Gastroesophageal sphincter (tissue), 4 donors: ENCODE measurements at regions not wholly inside any gene's neighbourhood (a gene's known extent, or its start where the extent isn't known, plus 50 kb on each side); places are given as distances from the start of the nearest gene placed in this dataset.

Experiments
- ATAC-seq: fragments of 150-250 bp; one replicate; pipeline ENCODE4 v1.9.1; 2016; ENCODE audit warnings: mild to moderate bottlenecking, moderate library complexity
- H3K27ac ChIP-seq, 4 donors: fragments of 200-600 bp; sonication (generic) in 3 of 4; 1 replicate in 3 of 4; 2 replicates in 1 of 4; pipeline ENCODE4 v1.5.1; 2016 to 2019
- H3K27me3 ChIP-seq: fragments of 200-600 bp; sonication (generic); one replicate; pipeline ENCODE4 v1.5.1; 2019
- H3K36me3 ChIP-seq, 2 donors: fragments of 200-600 bp; sonication (generic); one replicate each; pipeline ENCODE4 v1.5.1; 2019; ENCODE audit warnings: control low read depth in 1 of 2
- H3K4me1 ChIP-seq, 3 donors: fragments of 200-600 bp; sonication (generic); 1 replicate in 2 of 3; 2 replicates in 1 of 3; pipeline ENCODE4 v1.5.1; 2016 to 2019; ENCODE audit warnings: control low read depth in 2 of 3
- H3K4me3 ChIP-seq, 2 donors: fragments of 200-600 bp; sonication (generic); one replicate each; pipeline ENCODE4 v1.5.1; 2019; ENCODE audit warnings: mild to moderate bottlenecking in 1 of 2, moderate library complexity in 1 of 2
- H3K9me3 ChIP-seq, 3 donors: fragments of 200-600 bp; sonication (generic); one replicate each; pipeline ENCODE4 v1.5.1; 2017 to 2019; ENCODE audit warnings: control low read depth in 2 of 3
- EP300 ChIP-seq: sonication (generic); formaldehyde crosslinking; IDR thresholded peaks from one replicate; pipeline ENCODE4 v1.6.1; 2017; ENCODE audit warnings: antibody characterized with exemption, mild to moderate bottlenecking
- POLR2A ChIP-seq, 2 donors: fragments of 450-650 bp; IDR thresholded peaks; one replicate each; pipeline ENCODE4 v1.6.1; 2017; ENCODE audit warnings: antibody characterized with exemption in 2 of 2, mild to moderate bottlenecking in 2 of 2, moderate library complexity in 1 of 2
- POLR2AphosphoS5 ChIP-seq: sonication (generic); formaldehyde crosslinking; IDR thresholded peaks from one replicate; pipeline ENCODE4 v1.6.1; 2017; ENCODE audit warnings: antibody characterized with exemption
- WGBS, 2 donors: methylation state at CpG; one replicate each; pipeline ENCODE4 v1.1.5; 2018; ENCODE audit warnings: low coverage in 1 of 2; 5-methylcytosine and 5-hydroxymethylcytosine counted together
- TF ChIP-seq, protein P1 (sequence below), 4 experiments: fragments of 200-600 bp in 2 of 4; fragments of 450-650 bp in 2 of 4; sonication (generic) in 1 of 4; IDR thresholded peaks; one replicate each; pipeline ENCODE4 v1.5.1; 2017 to 2019; ENCODE audit warnings: antibody characterized with exemption in 4 of 4, mild to moderate bottlenecking in 2 of 4, moderate library complexity in 2 of 4

DNA sequence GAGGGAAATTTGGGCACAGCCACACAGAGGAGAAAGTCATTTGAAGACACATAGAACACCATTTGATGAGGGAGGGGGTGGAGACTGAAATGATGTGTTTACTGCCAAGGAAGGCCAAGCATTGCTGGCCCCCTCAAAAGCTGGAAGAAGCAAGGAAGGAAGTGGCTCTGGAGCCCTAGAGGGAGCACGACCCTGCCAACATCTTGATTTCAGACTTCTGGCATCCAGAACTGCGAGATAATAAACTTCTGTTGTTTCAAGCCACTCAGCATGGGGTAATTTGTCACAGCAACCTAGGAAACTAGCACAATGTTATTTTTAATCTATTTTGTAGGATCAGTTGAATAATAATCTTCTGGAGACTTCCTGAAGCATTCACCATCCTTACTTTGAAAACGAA, 314.8 kb upstream of the GOT2 start:
- no peaks in the 10 kb centered on the region for H3K27me3 ChIP-seq
- no peak for TF ChIP-seq POLR2AphosphoS5
- TF ChIP-seq POLR2A (IDR thresholded peaks at IDR 0.05), result no peak
- TF ChIP-seq, protein P1, sequence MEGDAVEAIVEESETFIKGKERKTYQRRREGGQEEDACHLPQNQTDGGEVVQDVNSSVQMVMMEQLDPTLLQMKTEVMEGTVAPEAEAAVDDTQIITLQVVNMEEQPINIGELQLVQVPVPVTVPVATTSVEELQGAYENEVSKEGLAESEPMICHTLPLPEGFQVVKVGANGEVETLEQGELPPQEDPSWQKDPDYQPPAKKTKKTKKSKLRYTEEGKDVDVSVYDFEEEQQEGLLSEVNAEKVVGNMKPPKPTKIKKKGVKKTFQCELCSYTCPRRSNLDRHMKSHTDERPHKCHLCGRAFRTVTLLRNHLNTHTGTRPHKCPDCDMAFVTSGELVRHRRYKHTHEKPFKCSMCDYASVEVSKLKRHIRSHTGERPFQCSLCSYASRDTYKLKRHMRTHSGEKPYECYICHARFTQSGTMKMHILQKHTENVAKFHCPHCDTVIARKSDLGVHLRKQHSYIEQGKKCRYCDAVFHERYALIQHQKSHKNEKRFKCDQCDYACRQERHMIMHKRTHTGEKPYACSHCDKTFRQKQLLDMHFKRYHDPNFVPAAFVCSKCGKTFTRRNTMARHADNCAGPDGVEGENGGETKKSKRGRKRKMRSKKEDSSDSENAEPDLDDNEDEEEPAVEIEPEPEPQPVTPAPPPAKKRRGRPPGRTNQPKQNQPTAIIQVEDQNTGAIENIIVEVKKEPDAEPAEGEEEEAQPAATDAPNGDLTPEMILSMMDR (IDR thresholded peaks at IDR 0.05), result no peak
- no peak for TF ChIP-seq EP300
- no peak for ATAC-seq
- H3K4me3 ChIP-seq, result no peak overlapping the region
- no peaks in the 10 kb centered on the region for H3K4me1 ChIP-seq
- WGBS, 2 donors, result 21 to 28% methylated on average over 2 to 3 of the region's 3 CpGs
- no peaks in the 10 kb centered on the region for H3K9me3 ChIP-seq
- no peak overlapping the region for H3K27ac ChIP-seq
- no peaks in the 10 kb centered on the region for H3K36me3 ChIP-seq

DNA sequence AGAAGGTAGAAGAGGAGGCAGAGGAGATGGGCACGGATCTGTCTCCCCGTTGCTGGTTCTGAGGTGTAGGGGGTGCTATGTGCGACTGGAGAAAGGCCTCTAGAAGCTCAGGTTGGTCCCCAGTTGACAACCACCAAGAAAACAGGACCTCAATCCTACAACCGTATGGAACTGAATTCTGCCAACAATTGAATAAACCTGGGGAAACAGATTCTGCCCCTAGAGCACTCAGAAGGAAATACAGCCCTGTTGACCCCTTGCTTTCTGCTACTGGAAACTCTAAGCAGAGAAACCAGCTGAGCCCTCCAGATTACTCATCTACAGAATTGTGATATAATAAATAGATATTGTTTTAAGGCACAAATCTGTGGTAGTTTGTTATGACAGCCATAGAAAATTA, 313.0 kb upstream of the GOT2 start:
- Histone ChIP-seq H3K36me3 (no peaks in the 10 kb centered on the region), H3K27ac (no peak overlapping the region), H3K9me3 (no peaks in the 10 kb centered on the region), H3K4me3 (no peak overlapping the region), H3K27me3 (no peaks in the 10 kb centered on the region), H3K4me1 (no peaks in the 10 kb centered on the region)
- TF ChIP-seq POLR2AphosphoS5, result no peak
- TF ChIP-seq POLR2A (IDR thresholded peaks at IDR 0.05), result no peak
- no peak for ATAC-seq
- 58% methylated on average over 2 of the region's 4 CpGs; no CpG with 5 or more reads in 1 of the 2 donors for WGBS, 2 donors

DNA sequence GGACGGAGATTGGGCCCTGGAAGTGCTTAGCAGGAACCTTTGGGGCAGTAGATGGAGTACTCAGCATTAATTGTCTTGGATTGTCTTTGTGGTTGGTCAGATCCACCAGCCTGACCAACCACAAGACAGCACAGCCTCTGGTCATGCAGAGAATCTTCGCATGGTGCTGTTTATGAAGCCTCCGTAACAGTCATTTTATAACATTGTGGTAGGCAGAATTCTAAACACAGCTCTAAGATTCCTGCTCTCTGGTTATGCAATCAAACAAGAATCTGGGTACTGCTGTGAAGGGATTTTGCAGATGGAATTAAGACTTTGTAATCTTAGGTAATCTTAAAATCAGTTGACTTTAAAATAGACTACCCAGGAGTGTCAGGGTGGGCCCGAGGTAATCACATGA, 312.2 kb upstream of the GOT2 start:
- no peak for ATAC-seq
- Histone ChIP-seq H3K27ac (no peak overlapping the region), H3K27me3 (no peaks in the 10 kb centered on the region), H3K4me1 (no peaks in the 10 kb centered on the region), H3K4me3 (no peak overlapping the region), H3K9me3 (no peaks in the 10 kb centered on the region), H3K36me3 (no peaks in the 10 kb centered on the region)
- WGBS, 2 donors, result 84 to 100% methylated on average over 1 to 2 of the region's 4 CpGs
- TF ChIP-seq POLR2AphosphoS5 (no peak), EP300 (no peak), POLR2A (IDR thresholded peaks at IDR 0.05) (no peak)
- TF ChIP-seq, protein P1 (IDR thresholded peaks at IDR 0.05), result no peak

GRCh38 chr16:59045501-59045900, 311.4 kb upstream of the GOT2 start:
- no peaks in the 10 kb centered on the region for H3K9me3 ChIP-seq
- H3K36me3 ChIP-seq, result no peaks in the 10 kb centered on the region
- no peak for ATAC-seq
- H3K4me3 ChIP-seq, result no peak overlapping the region
- WGBS, 2 donors, result 62 to 72% methylated on average over 3 to 4 of the region's 4 CpGs
- TF ChIP-seq POLR2AphosphoS5, result no peak
- TF ChIP-seq EP300, result no peak
- TF ChIP-seq, protein P1 (IDR thresholded peaks at IDR 0.05), result no peak
- no peak for TF ChIP-seq POLR2A (IDR thresholded peaks at IDR 0.05)
- H3K27ac ChIP-seq, result no peak overlapping the region
- no peaks in the 10 kb centered on the region for H3K4me1 ChIP-seq
- H3K27me3 ChIP-seq, result no peaks in the 10 kb centered on the region

DNA sequence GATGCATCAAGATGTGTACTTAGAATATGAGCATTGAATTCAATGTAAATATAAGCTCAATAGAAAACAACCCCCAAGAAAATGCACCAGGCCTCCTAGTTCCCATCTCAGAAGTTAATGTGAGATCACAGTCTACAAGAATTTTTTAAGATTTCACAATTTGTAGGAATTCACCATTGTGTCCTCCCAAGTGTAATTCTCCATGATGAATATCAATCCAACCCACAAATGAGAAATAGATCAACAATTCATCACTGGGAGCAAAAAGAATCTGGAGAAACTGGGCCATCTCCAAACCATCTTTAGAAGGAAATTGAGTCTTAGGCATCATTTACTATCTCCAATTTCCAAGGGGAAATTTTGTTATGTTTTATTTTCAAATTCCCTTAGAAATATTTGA, 310.5 kb upstream of the GOT2 start:
- Histone ChIP-seq H3K36me3 (no peaks in the 10 kb centered on the region), H3K4me1 (no peaks in the 10 kb centered on the region), H3K9me3 (no peaks in the 10 kb centered on the region), H3K27me3 (no peaks in the 10 kb centered on the region), H3K27ac (no peak overlapping the region), H3K4me3 (no peak overlapping the region)
- no peak for TF ChIP-seq POLR2AphosphoS5
- TF ChIP-seq, protein P1 (IDR thresholded peaks at IDR 0.05), result no peak
- no peak for ATAC-seq

DNA sequence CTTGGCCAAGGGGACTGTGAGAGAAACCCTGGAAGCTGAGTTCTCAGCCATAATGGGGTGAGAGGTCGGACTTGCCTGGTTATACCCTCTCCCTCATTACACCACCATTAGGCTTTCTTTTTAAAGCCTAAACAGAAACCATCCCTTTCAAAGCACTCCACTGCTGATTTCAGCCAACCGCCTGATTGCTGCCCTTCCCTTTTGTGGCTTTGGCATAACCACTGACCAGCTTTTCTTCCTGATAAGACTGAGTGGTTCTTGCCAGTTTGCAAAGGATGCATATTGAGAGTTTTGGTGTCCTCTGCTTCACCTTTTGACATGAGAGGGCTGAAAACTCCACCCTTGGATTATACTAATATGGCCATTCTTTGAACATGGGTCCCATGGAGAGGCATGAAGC, 308.2 kb upstream of the GOT2 start:
- no peaks in the 10 kb centered on the region for H3K36me3 ChIP-seq
- no peaks in the 10 kb centered on the region for H3K4me1 ChIP-seq
- TF ChIP-seq POLR2AphosphoS5 (no peak), EP300 (no peak), POLR2A (IDR thresholded peaks at IDR 0.05) (no peak)
- TF ChIP-seq, protein P1 (IDR thresholded peaks at IDR 0.05), result no peak
- no peak overlapping the region for H3K4me3 ChIP-seq
- no peaks in the 10 kb centered on the region for H3K9me3 ChIP-seq
- no peaks in the 10 kb centered on the region for H3K27me3 ChIP-seq
- ATAC-seq, result no peak
- 80% methylated on average over 1 to 2 of the region's 2 CpGs for WGBS, 2 donors
- no peak overlapping the region for H3K27ac ChIP-seq
